B cell (primary cell): ENCODE measurements at regions not wholly inside any gene's neighbourhood (a gene's known extent, or its start where the extent isn't known, plus 50 kb on each side); places are given as distances from the start of the nearest gene placed in this dataset.

ENCODE experiments used
- ATAC-seq: fragments of 200-7000 bp; cut with Tn5 transposase; one replicate; pipeline ENCODE4 v1.10.0; 2021; ENCODE audit warnings: low read depth, mild to moderate bottlenecking, moderate number of reproducible peaks, moderate library complexity
- CTCF ChIA-PET: fragments of 350-600 bp; sonication (Branson Sonifier 250); formaldehyde crosslinking; loops from one replicate; lab custom pipeline; 2021; ENCODE audit warnings: antibody characterized with exemption, inconsistent platforms; lab: Charles Lee
- POLR2A ChIA-PET: fragments of 350-600 bp; sonication (Branson Sonifier 250); formaldehyde crosslinking; loops from one replicate; lab custom pipeline; 2021; ENCODE audit warnings: antibody characterized with exemption; lab: Charles Lee
- DNase-seq: peaks from one replicate; pipeline ENCODE4 v3.0.0; 2013
- H2AFZ ChIP-seq: 2 replicates; pipeline ENCODE4 v1.6.1; 2012; ENCODE audit warnings: mild to moderate bottlenecking, low read depth, low read length; ENCODE audit not compliant: insufficient read depth, poor library complexity, severe bottlenecking
- H3K27ac ChIP-seq, 2 donors: 1 replicate in 1 of 2; 2 replicates in 1 of 2; pipeline ENCODE4 v1.5.1; 2012 to 2013; ENCODE audit warnings: low read length in 2 of 2, mild to moderate bottlenecking in 2 of 2, moderate library complexity in 1 of 2
- H3K27me3 ChIP-seq, 4 experiments: fragments of 200-600 bp in 1 of 4; sonication (generic) in 1 of 4; replicated peaks in 1 of 4; 1 replicate in 2 of 4; 2 replicates in 2 of 4; pipeline versions ENCODE4 v1.6.1 to v1.7.0; 2013 to 2016; ENCODE audit warnings: low read length in 3 of 4, mild to moderate bottlenecking in 2 of 4, mixed read lengths in 1 of 4, moderate library complexity in 1 of 4; ENCODE audit not compliant: insufficient read depth in 4 of 4, control insufficient read depth in 3 of 4; ENCODE audit errors: control extremely low read depth in 1 of 4
- H3K36me3 ChIP-seq, 2 experiments: replicated peaks in 1 of 2; 1 replicate in 1 of 2; 2 replicates in 1 of 2; pipeline versions ENCODE4 v1.6.1 to v1.7.1; 2013; ENCODE audit warnings: low read length in 1 of 2; ENCODE audit not compliant: insufficient read depth in 2 of 2, control insufficient read depth in 1 of 2; ENCODE audit errors: control extremely low read depth in 1 of 2, extremely low read depth in 1 of 2
- H3K4me1 ChIP-seq, 2 donors: fragments of 200-600 bp in 1 of 2; sonication (generic) in 1 of 2; 1 replicate in 1 of 2; 2 replicates in 1 of 2; pipeline versions ENCODE4 v1.5.1 to v1.6.1; 2013 to 2017; ENCODE audit warnings: low read length in 2 of 2; ENCODE audit not compliant: control insufficient read depth in 2 of 2, insufficient read depth in 2 of 2
- H3K4me2 ChIP-seq: replicated peaks from 2 replicates; pipeline ENCODE3; 2012; ENCODE audit warnings: mild to moderate bottlenecking, low read depth, low read length; ENCODE audit not compliant: poor library complexity, severe bottlenecking
- H3K4me3 ChIP-seq, 5 experiments: fragments of 200-600 bp in 1 of 5; sonication (generic) in 1 of 5; 1 replicate in 3 of 5; 2 replicates in 2 of 5; pipeline versions ENCODE4 v1.5.1 to v1.7.0; 2011 to 2016; ENCODE audit warnings: low read length in 4 of 5, mild to moderate bottlenecking in 4 of 5, low read depth in 2 of 5, control low read depth in 1 of 5, moderate library complexity in 1 of 5; ENCODE audit not compliant: insufficient read depth in 1 of 5; ENCODE audit errors: control extremely low read depth in 1 of 5, extremely low read depth in 1 of 5
- H3K79me2 ChIP-seq: fragments of 200-600 bp; sonication (generic); one replicate; pipeline ENCODE4 v1.6.0; 2016; ENCODE audit warnings: low read length; ENCODE audit not compliant: control insufficient read depth, insufficient read depth
- H3K9ac ChIP-seq: fragments of 200-600 bp; sonication (generic); 2 replicates; pipeline ENCODE4 v1.6.1; 2017; ENCODE audit warnings: mild to moderate bottlenecking, low read length, moderate library complexity
- H3K9me3 ChIP-seq, 3 donors: one replicate each; pipeline versions ENCODE4 v1.6.1 to v1.7.1; 2013; ENCODE audit warnings: low read length in 2 of 3; ENCODE audit not compliant: control insufficient read depth in 2 of 3, insufficient read depth in 1 of 3; ENCODE audit errors: control extremely low read depth in 1 of 3
- H4K20me1 ChIP-seq: 2 replicates; pipeline ENCODE4 v1.6.0; 2012; ENCODE audit warnings: mild to moderate bottlenecking, low read length; ENCODE audit not compliant: insufficient read depth, control insufficient read depth, poor library complexity, severe bottlenecking
- H3K27ac Mint-ChIP-seq: one replicate; pipeline ENCODE4 v1.8.0; 2021; ENCODE audit warnings: mixed read lengths
- H3K27me3 Mint-ChIP-seq: one replicate; pipeline ENCODE4 v1.8.0; 2021; ENCODE audit warnings: mixed read lengths
- H3K4me1 Mint-ChIP-seq: one replicate; pipeline ENCODE4 v1.8.0; 2021; ENCODE audit warnings: mixed read lengths
- H3K4me3 Mint-ChIP-seq: one replicate; pipeline ENCODE4 v1.8.0; 2021; ENCODE audit warnings: mixed read lengths
- H3K9me3 Mint-ChIP-seq: one replicate; pipeline ENCODE4 v1.8.0; 2022; ENCODE audit warnings: mixed read lengths; ENCODE audit not compliant: insufficient read depth
- CTCF ChIP-seq: fragments of 200-600 bp; IDR thresholded peaks from one replicate; pipeline ENCODE4 v1.8.0; 2022; ENCODE audit warnings: antibody characterized with exemption, mild to moderate bottlenecking
- EZH2 ChIP-seq: IDR thresholded peaks from 2 replicates; pipeline ENCODE4 v1.6.1; 2012; ENCODE audit warnings: borderline replicate concordance, low read depth, mild to moderate bottlenecking, moderate library complexity, low read length; ENCODE audit not compliant: insufficient read depth, poor library complexity, severe bottlenecking
- WGBS: methylation state at CpG from one replicate; pipeline ENCODE4 v1.1.5; 2013; ENCODE audit warnings: missing lambda C conversion rate; ENCODE audit not compliant: insufficient coverage; 5-methylcytosine and 5-hydroxymethylcytosine counted together
- intact Hi-C: fragments of 100-400 bp; cut with micrococcal nuclease; formaldehyde crosslinking; loops from one replicate; pipeline ENCODE4 v1.10.0; 2022

- Mint-ChIP-seq H3K27ac (no peak overlapping the region), H3K4me1 (no peaks in the 10 kb centered on the region), H3K4me3 (no peak overlapping the region), H3K27me3 (peaks cover 4% of the 10 kb centered on the region), H3K9me3 (no peaks in the 10 kb centered on the region)
- Histone ChIP-seq H3K9me3 (no peaks in the 10 kb centered on the region), H3K4me1 (no peaks in the 10 kb centered on the region), H3K36me3 (no peaks in the 10 kb centered on the region), H3K79me2 (no peaks in the 10 kb centered on the region), H2AFZ (no peak overlapping the region), H3K27ac (no peak overlapping the region), H3K4me3 (no peak overlapping the region), H3K4me2 (no peak overlapping the region), H3K9ac (no peak overlapping the region), H4K20me1 (no peaks in the 10 kb centered on the region), H3K27me3 (no peaks in the 10 kb centered on the region)
- DNase-seq (no peak), ATAC-seq (no peak)
- TF ChIP-seq CTCF, result no peak
- no peak for TF ChIP-seq EZH2
- 100% methylated on average over 1 of the region's 6 CpGs for WGBS
- ChIA-PET POLR2A (no interaction called here), CTCF (no interaction called here)
- intact Hi-C loops, result no loop called here
Measured at GRCh38 chrX:150216716-150217115, 146.4 kb upstream of the MAMLD1 start.

DNA sequence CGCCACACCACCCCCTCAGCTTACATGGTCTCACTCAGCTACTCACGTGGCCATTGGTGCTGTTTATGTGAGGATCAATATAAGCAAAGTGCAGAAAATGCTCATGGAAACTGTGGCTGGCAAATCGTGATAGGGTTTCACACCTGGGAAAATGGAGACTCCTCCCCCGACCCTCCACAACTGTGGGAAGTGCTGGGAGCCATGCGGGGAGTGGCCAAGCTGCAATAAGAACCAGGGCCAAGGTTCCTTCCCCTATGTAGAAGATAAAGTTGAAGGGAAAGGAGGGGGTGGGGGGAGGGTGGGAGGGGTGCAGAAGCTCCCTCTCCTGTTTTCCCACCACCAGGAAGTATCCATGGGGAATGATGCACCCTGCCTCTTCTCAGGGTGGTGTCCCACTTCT, 145.5 kb upstream of the MAMLD1 start:
- TF ChIP-seq CTCF, result no peak
- no peak for TF ChIP-seq EZH2
- H3K79me2 ChIP-seq, result no peaks in the 10 kb centered on the region
- Mint-ChIP-seq H3K27me3 (no peaks in the 10 kb centered on the region), H3K4me1 (no peaks in the 10 kb centered on the region), H3K9me3 (no peaks in the 10 kb centered on the region), H3K4me3 (no peak overlapping the region), H3K27ac (no peak overlapping the region)
- ChIA-PET CTCF (no interaction called here), POLR2A (no interaction called here)
- no peaks in the 10 kb centered on the region for H3K4me1 ChIP-seq
- no peaks in the 10 kb centered on the region for H3K9me3 ChIP-seq
- WGBS, result no CpG with 5 or more reads among the region's 5 CpGs
- ATAC-seq (no peak), DNase-seq (no peak)
- no peaks in the 10 kb centered on the region for H3K27me3 ChIP-seq
- H3K9ac ChIP-seq, result no peak overlapping the region
- no peaks in the 10 kb centered on the region for H3K36me3 ChIP-seq
- no peak overlapping the region for H3K27ac ChIP-seq
- intact Hi-C loops, result no loop called here
- H4K20me1 ChIP-seq, result no peaks in the 10 kb centered on the region
- no peak overlapping the region for H3K4me2 ChIP-seq
- H3K4me3 ChIP-seq, result no peak overlapping the region
- no peak overlapping the region for H2AFZ ChIP-seq
